Esophagus (tissue), 2 donors: ENCODE measurements at regions not wholly inside any gene's neighbourhood (a gene's known extent, or its start where the extent isn't known, plus 50 kb on each side); places are given as distances from the start of the nearest gene placed in this dataset.
"Not testable (repeated sequence)": the region's sequence is repeated elsewhere in the genome, so short reads cannot be mapped to it uniquely, and the experiment has no call there.

Experiments used
- H3K27ac ChIP-seq, 2 donors: one replicate each; pipeline ENCODE4 v1.5.1; 2013; ENCODE audit warnings: low read depth in 2 of 2, mild to moderate bottlenecking in 2 of 2, inconsistent platforms in 1 of 2, low read length in 1 of 2, moderate library complexity in 1 of 2
- H3K27me3 ChIP-seq, 2 donors: one replicate each; pipeline ENCODE4 v1.6.1; 2013; ENCODE audit warnings: low read length in 2 of 2, control low read depth in 1 of 2, mild to moderate bottlenecking in 1 of 2; ENCODE audit not compliant: insufficient read depth in 2 of 2, control insufficient read depth in 1 of 2
- H3K36me3 ChIP-seq, 2 donors: one replicate each; pipeline ENCODE4 v1.6.1; 2013; ENCODE audit warnings: low read length in 1 of 2; ENCODE audit not compliant: control insufficient read depth in 2 of 2, insufficient read depth in 2 of 2
- H3K4me1 ChIP-seq, 2 donors: one replicate each; pipeline ENCODE4 v1.6.1; 2013; ENCODE audit warnings: low read length in 1 of 2; ENCODE audit not compliant: control insufficient read depth in 2 of 2, insufficient read depth in 2 of 2
- H3K4me3 ChIP-seq, 2 donors: one replicate each; pipeline ENCODE4 v1.5.1; 2013; ENCODE audit warnings: low read length in 2 of 2, mild to moderate bottlenecking in 2 of 2, low read depth in 1 of 2, moderate library complexity in 1 of 2
- H3K9me3 ChIP-seq, 2 donors: one replicate each; pipeline ENCODE4 v1.6.1; 2013; ENCODE audit warnings: mild to moderate bottlenecking in 2 of 2, low read depth in 1 of 2, low read length in 1 of 2, moderate library complexity in 1 of 2; ENCODE audit not compliant: control insufficient read depth in 2 of 2, insufficient read depth in 1 of 2
- WGBS, 2 donors: extraction: QIAGEN DNeasy Blood & Tissue Kit; methylation state at CpG; one replicate each; pipeline ENCODE4 v1.1.7; 2013; 5-methylcytosine and 5-hydroxymethylcytosine counted together
- donor health status: healthy with polysubstance abuse.
- donor health status: Bipolar disorder and iron deficiency.

GRCh38 chr10:60606343-60607080 lies 171.8 kb upstream of the CDK1 start:
- no peaks in the 10 kb centered on the region for H3K4me1 ChIP-seq

GRCh38 chr10:60605476-60605875 lies 172.8 kb upstream of the CDK1 start:
- Histone ChIP-seq H3K36me3 (no peaks in the 10 kb centered on the region), H3K27ac (no peak overlapping the region), H3K27me3 (no peaks in the 10 kb centered on the region), H3K9me3 (no peaks in the 10 kb centered on the region), H3K4me1 (no peaks in the 10 kb centered on the region), H3K4me3 (no peak overlapping the region)

More at GRCh38 chr10:60606343-60607080, 171.8 kb upstream of the CDK1 start:
- no peaks in the 10 kb centered on the region for H3K27me3 ChIP-seq
- no peak overlapping the region for H3K27ac ChIP-seq
- no peaks in the 10 kb centered on the region for H3K36me3 ChIP-seq
- no peak overlapping the region for H3K4me3 ChIP-seq
- H3K9me3 ChIP-seq: no peaks in the 10 kb centered on the region
- WGBS, 2 donors: 48 to 49% methylated on average over 2 of the region's 2 CpGs

GRCh38 chr10:60604342-60604741 lies 173.9 kb upstream of the CDK1 start:
- Histone ChIP-seq H3K4me1 (no peaks in the 10 kb centered on the region), H3K36me3 (no peaks in the 10 kb centered on the region), H3K9me3 (no peaks in the 10 kb centered on the region), H3K27me3 (no peaks in the 10 kb centered on the region), H3K4me3 (no peak overlapping the region), H3K27ac (no peak overlapping the region)
- 59 to 63% methylated on average over 1 of the region's 1 CpG for WGBS, 2 donors

- no peaks in the 10 kb centered on the region for H3K9me3 ChIP-seq
- no peak overlapping the region for H3K4me3 ChIP-seq
- 90 to 94% methylated on average over 1 of the region's 1 CpG for WGBS, 2 donors
- no peak overlapping the region for H3K27ac ChIP-seq
- no peaks in the 10 kb centered on the region for H3K36me3 ChIP-seq
- H3K4me1 ChIP-seq: no peaks in the 10 kb centered on the region
- no peaks in the 10 kb centered on the region for H3K27me3 ChIP-seq
Measured at GRCh38 chr10:60597513-60597912, 180.8 kb upstream of the CDK1 start.

- Histone ChIP-seq H3K4me1 (no peaks in the 10 kb centered on the region), H3K27me3 (no peaks in the 10 kb centered on the region), H3K27ac (no peak overlapping the region), H3K9me3 (no peaks in the 10 kb centered on the region), H3K36me3 (no peaks in the 10 kb centered on the region), H3K4me3 (no peak overlapping the region)
- WGBS, 2 donors: 87 to 89% methylated on average over 3 of the region's 3 CpGs
Measured at GRCh38 chr10:60595852-60596251, 182.4 kb upstream of the CDK1 start.

- no peak overlapping the region for H3K27ac ChIP-seq
- H3K27me3 ChIP-seq: no peaks in the 10 kb centered on the region
- no peak overlapping the region for H3K4me3 ChIP-seq
- WGBS, 2 donors: 88 to 89% methylated on average over 1 of the region's 1 CpG
- H3K36me3 ChIP-seq: no peaks in the 10 kb centered on the region
- H3K4me1 ChIP-seq: no peaks in the 10 kb centered on the region
- no peaks in the 10 kb centered on the region for H3K9me3 ChIP-seq
Measured at GRCh38 chr10:60594476-60595051, 183.7 kb upstream of the CDK1 start.

- WGBS, 2 donors: 92 to 94% methylated on average over 2 of the region's 2 CpGs
- H3K27me3 ChIP-seq: no peaks in the 10 kb centered on the region
- no peak overlapping the region for H3K4me3 ChIP-seq
- no peaks in the 10 kb centered on the region for H3K4me1 ChIP-seq
- no peaks in the 10 kb centered on the region for H3K9me3 ChIP-seq
- no peaks in the 10 kb centered on the region for H3K36me3 ChIP-seq
- no peak overlapping the region for H3K27ac ChIP-seq
Measured at GRCh38 chr10:60591119-60591518, 187.2 kb upstream of the CDK1 start.

- H3K4me1 ChIP-seq: no peaks in the 10 kb centered on the region
- no peaks in the 10 kb centered on the region for H3K36me3 ChIP-seq
- no peaks in the 10 kb centered on the region for H3K9me3 ChIP-seq
- H3K27me3 ChIP-seq: no peaks in the 10 kb centered on the region
- 62 to 65% methylated on average over 2 of the region's 2 CpGs for WGBS, 2 donors
- H3K4me3 ChIP-seq: no peak overlapping the region
- H3K27ac ChIP-seq: no peak overlapping the region
Measured at GRCh38 chr10:60589376-60589775, 188.9 kb upstream of the CDK1 start.

GRCh38 chr10:60581782-60582181 lies 192.1 kb upstream of the ANK3 start:
- H3K4me3 ChIP-seq, H3K27me3 ChIP-seq, H3K4me1 ChIP-seq, H3K36me3 ChIP-seq, H3K27ac ChIP-seq, H3K9me3 ChIP-seq: not testable (repeated sequence)
- 98 to 100% methylated on average over 2 of the region's 2 CpGs for WGBS, 2 donors

- no peaks in the 10 kb centered on the region for H3K36me3 ChIP-seq
- no peaks in the 10 kb centered on the region for H3K9me3 ChIP-seq
- H3K27ac ChIP-seq: no peak overlapping the region
- no peaks in the 10 kb centered on the region for H3K27me3 ChIP-seq
- H3K4me3 ChIP-seq: no peak overlapping the region
- H3K4me1 ChIP-seq: no peaks in the 10 kb centered on the region
Measured at GRCh38 chr10:60578217-60578616, 188.5 kb upstream of the ANK3 start.
